SK-N-MC (cell line): ENCODE measurements at regions not wholly inside any gene's neighbourhood (a gene's known extent, or its start where the extent isn't known, plus 50 kb on each side); places are given as distances from the start of the nearest gene placed in this dataset.
"Not testable (repeated sequence)": the region's sequence is repeated elsewhere in the genome, so short reads cannot be mapped to it uniquely, and the experiment has no call there.

Experiments
- EZH2 ChIP-seq: fragments of 200-600 bp; sonication (generic); IDR thresholded peaks from one replicate; pipeline ENCODE4 v1.6.1; 2017; ENCODE audit warnings: antibody characterized with exemption
- POLR2AphosphoS5 ChIP-seq: IDR thresholded peaks from 2 replicates; pipeline ENCODE4 v1.6.1; 2012; ENCODE audit warnings: mild to moderate bottlenecking, low read depth, low read length, borderline replicate concordance

DNA sequence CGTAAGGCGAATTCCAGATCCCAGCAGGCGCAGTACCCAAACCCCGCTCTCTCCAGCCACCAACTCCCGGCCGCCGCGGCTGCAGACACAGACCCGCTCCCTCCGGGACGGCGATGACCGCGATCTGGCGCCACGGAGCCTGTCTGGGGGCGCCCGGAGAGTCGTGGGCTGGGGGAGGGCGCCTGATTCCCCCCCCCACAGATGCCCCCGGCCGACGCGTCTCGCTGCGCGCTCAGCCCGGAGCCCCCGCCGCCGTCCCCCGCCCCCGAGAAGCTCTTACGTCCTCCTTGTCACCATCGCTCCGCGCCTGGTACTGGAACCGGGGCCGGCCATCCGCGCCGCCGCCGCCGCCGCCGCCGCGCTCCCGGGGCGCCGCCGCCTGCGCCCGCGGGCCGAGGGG, 173.6 kb downstream of the ATP6V0E2 start:
- not testable (repeated sequence) for TF ChIP-seq POLR2AphosphoS5, EZH2
